ENCODE measurements at regions not wholly inside any gene's neighbourhood (a gene's known extent, or its start where the extent isn't known, plus 50 kb on each side); places are given as distances from the start of the nearest gene placed in this dataset.

DNA sequence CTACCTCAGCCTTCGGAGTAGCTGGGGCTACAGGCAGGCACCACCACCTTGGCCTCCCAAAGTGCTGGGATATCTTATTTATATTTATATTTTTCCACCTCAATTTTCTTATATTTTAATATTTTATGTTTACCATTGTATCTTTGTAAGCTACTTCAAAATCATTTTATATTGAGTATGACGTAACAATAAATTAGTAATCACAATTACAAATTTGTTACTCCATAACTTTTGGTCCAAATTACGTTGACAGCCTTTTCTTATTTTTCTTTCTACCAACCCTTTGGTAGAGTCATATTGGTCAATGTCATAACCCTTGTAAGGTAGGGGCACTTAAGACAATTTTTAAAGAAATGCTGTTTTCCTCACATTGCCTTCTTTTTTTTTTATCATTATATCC lies 104.0 kb upstream of the H2AZ1 start:
- H3K79me2 ChIP-seq (ENCODE audit: insufficient read depth, low read depth, low read length) = no peaks in the 10 kb centered on the region
- CTCF ChIA-PET (ENCODE audit: unreplicated experiment) = no interaction called here

GRCh38 chr4:100049872-100050271 lies 99.8 kb upstream of the H2AZ1 start:
- Histone ChIP-seq H3K79me2 (ENCODE audit: insufficient read depth, low read depth, low read length) (no peaks in the 10 kb centered on the region), H3K4me2 (ENCODE audit: low read length) (no peak overlapping the region), H4K20me1 (ENCODE audit: insufficient read depth, low read length) (no peaks in the 10 kb centered on the region), H3K36me3 (ENCODE audit: insufficient read depth, low read length) (no peaks in the 10 kb centered on the region), H3K9me2 (ENCODE audit: insufficient read depth, low read length) (no peaks in the 10 kb centered on the region), H3K27ac (ENCODE audit: low read depth, low read length, poor library complexity, severe bottlenecking) (no peak overlapping the region), H3K9me3 (ENCODE audit: low read length) (no peaks in the 10 kb centered on the region), H2AFZ (ENCODE audit: low read length) (no peak overlapping the region), H3K4me3 (ENCODE audit: low read depth, low read length, poor library complexity, severe bottlenecking) (no peak overlapping the region), H3K4me1 (ENCODE audit: insufficient read depth, low read length, poor library complexity, severe bottlenecking) (no peaks in the 10 kb centered on the region)
- DNase-seq (ENCODE audit: low spot score) = no peak
- CTCF ChIA-PET (ENCODE audit: unreplicated experiment) = no interaction called here
- intact Hi-C loops (cut with micrococcal nuclease; ENCODE audit: unreplicated experiment) = no loop called here
- POLR2A ChIA-PET = interaction anchor here (0.5 kb wide), 1 partner anchor 1655 kb away, joined by 3 read pairs; no protein-coding TSS in a partner anchor
- TF ChIP-seq, protein P1, sequence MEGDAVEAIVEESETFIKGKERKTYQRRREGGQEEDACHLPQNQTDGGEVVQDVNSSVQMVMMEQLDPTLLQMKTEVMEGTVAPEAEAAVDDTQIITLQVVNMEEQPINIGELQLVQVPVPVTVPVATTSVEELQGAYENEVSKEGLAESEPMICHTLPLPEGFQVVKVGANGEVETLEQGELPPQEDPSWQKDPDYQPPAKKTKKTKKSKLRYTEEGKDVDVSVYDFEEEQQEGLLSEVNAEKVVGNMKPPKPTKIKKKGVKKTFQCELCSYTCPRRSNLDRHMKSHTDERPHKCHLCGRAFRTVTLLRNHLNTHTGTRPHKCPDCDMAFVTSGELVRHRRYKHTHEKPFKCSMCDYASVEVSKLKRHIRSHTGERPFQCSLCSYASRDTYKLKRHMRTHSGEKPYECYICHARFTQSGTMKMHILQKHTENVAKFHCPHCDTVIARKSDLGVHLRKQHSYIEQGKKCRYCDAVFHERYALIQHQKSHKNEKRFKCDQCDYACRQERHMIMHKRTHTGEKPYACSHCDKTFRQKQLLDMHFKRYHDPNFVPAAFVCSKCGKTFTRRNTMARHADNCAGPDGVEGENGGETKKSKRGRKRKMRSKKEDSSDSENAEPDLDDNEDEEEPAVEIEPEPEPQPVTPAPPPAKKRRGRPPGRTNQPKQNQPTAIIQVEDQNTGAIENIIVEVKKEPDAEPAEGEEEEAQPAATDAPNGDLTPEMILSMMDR (conservative IDR thresholded peaks at IDR 0.05; ENCODE audit: low read length) = no peak
- no peak for TF ChIP-seq EZH2phosphoT487 (IDR thresholded peaks at IDR 0.05; ENCODE audit: borderline replicate concordance, low read depth, low read length)
- no TSS peak for BruUV-seq (replicated peaks)

More for the DNA sequence above, 104.0 kb upstream of the H2AZ1 start:
- Histone ChIP-seq H3K4me3 (ENCODE audit: low read depth, low read length, poor library complexity, severe bottlenecking) (no peak overlapping the region), H3K4me2 (ENCODE audit: low read length) (no peak overlapping the region), H3K9me2 (ENCODE audit: insufficient read depth, low read length) (no peaks in the 10 kb centered on the region), H3K4me1 (ENCODE audit: insufficient read depth, low read length, poor library complexity, severe bottlenecking) (no peaks in the 10 kb centered on the region), H3K9me3 (ENCODE audit: low read length) (no peaks in the 10 kb centered on the region), H4K20me1 (ENCODE audit: insufficient read depth, low read length) (no peaks in the 10 kb centered on the region), H3K36me3 (ENCODE audit: insufficient read depth, low read length) (no peaks in the 10 kb centered on the region), H3K27ac (ENCODE audit: low read depth, low read length, poor library complexity, severe bottlenecking) (no peak overlapping the region), H2AFZ (ENCODE audit: low read length) (no peak overlapping the region)
- intact Hi-C loops (cut with micrococcal nuclease; ENCODE audit: unreplicated experiment) = no loop called here
- no TSS peak for BruUV-seq (replicated peaks)
- POLR2A ChIA-PET = no interaction called here
- no peak for TF ChIP-seq EZH2phosphoT487 (IDR thresholded peaks at IDR 0.05; ENCODE audit: borderline replicate concordance, low read depth, low read length)
- TF ChIP-seq, protein P1 (conservative IDR thresholded peaks at IDR 0.05; ENCODE audit: low read length) = no peak
- DNase-seq (ENCODE audit: low spot score) = no peak

- H3K9me3 ChIP-seq (ENCODE audit: low read length) = no peaks in the 10 kb centered on the region
- H4K20me1 ChIP-seq (ENCODE audit: insufficient read depth, low read length) = no peaks in the 10 kb centered on the region
- no peaks in the 10 kb centered on the region for H3K36me3 ChIP-seq (ENCODE audit: insufficient read depth, low read length)
- H3K4me3 ChIP-seq (ENCODE audit: low read depth, low read length, poor library complexity, severe bottlenecking) = no peak overlapping the region
- H3K9me2 ChIP-seq (ENCODE audit: insufficient read depth, low read length) = no peaks in the 10 kb centered on the region
- POLR2A ChIA-PET = interaction anchor here (0.7 kb wide), 2 partner anchors 533 to 1409 kb away, joined by 3 read pairs; no protein-coding TSS in a partner anchor
- H3K27ac ChIP-seq (ENCODE audit: low read depth, low read length, poor library complexity, severe bottlenecking) = no peak overlapping the region
- CTCF ChIA-PET (ENCODE audit: unreplicated experiment) = no interaction called here
- DNase-seq (ENCODE audit: low spot score) = no peak
- no peaks in the 10 kb centered on the region for H3K79me2 ChIP-seq (ENCODE audit: insufficient read depth, low read depth, low read length)
- no TSS peak for BruUV-seq (replicated peaks)
- H3K4me2 ChIP-seq (ENCODE audit: low read length) = no peak overlapping the region
- intact Hi-C loops (cut with micrococcal nuclease; ENCODE audit: unreplicated experiment) = no loop called here
- TF ChIP-seq, protein P1 (conservative IDR thresholded peaks at IDR 0.05; ENCODE audit: low read length) = no peak
- TF ChIP-seq EZH2phosphoT487 (IDR thresholded peaks at IDR 0.05; ENCODE audit: borderline replicate concordance, low read depth, low read length) = no peak
- no peak overlapping the region for H2AFZ ChIP-seq (ENCODE audit: low read length)
- no peaks in the 10 kb centered on the region for H3K4me1 ChIP-seq (ENCODE audit: insufficient read depth, low read length, poor library complexity, severe bottlenecking)
These were observed 92.6 kb upstream of the H2AZ1 start for GRCh38 chr4:100042711-100043110.
